ENCODE measurements at regions not wholly inside any gene's neighbourhood (a gene's known extent, or its start where the extent isn't known, plus 50 kb on each side); places are given as distances from the start of the nearest gene placed in this dataset.

- H3K79me2 ChIP-seq (ENCODE audit: insufficient read depth, low read length), result no peaks in the 10 kb centered on the region
- no peaks in the 10 kb centered on the region for H3K36me3 Mint-ChIP-seq (ENCODE audit: low read depth, unreplicated experiment)
- FAIRE-seq (no peak), DNase-seq (ENCODE audit: low read depth) (peak; percentile 25)
- H3K9me3 ChIP-seq (ENCODE audit: insufficient read depth, low read depth, low read length), result no peaks in the 10 kb centered on the region
- H4K20me1 ChIP-seq (ENCODE audit: insufficient read depth, low read length), result no peaks in the 10 kb centered on the region
- no peak overlapping the region for H3K27ac Mint-ChIP-seq (ENCODE audit: unreplicated experiment)
- H3K4me2 ChIP-seq (ENCODE audit: low read length), result no peak overlapping the region
- H3K27me3 ChIP-seq (ENCODE audit: insufficient read depth, low read length), result peaks cover 6% of the 10 kb centered on the region
- H2AFZ ChIP-seq (ENCODE audit: low read depth, low read length), result no peak overlapping the region
- TF ChIP-seq, protein P1, sequence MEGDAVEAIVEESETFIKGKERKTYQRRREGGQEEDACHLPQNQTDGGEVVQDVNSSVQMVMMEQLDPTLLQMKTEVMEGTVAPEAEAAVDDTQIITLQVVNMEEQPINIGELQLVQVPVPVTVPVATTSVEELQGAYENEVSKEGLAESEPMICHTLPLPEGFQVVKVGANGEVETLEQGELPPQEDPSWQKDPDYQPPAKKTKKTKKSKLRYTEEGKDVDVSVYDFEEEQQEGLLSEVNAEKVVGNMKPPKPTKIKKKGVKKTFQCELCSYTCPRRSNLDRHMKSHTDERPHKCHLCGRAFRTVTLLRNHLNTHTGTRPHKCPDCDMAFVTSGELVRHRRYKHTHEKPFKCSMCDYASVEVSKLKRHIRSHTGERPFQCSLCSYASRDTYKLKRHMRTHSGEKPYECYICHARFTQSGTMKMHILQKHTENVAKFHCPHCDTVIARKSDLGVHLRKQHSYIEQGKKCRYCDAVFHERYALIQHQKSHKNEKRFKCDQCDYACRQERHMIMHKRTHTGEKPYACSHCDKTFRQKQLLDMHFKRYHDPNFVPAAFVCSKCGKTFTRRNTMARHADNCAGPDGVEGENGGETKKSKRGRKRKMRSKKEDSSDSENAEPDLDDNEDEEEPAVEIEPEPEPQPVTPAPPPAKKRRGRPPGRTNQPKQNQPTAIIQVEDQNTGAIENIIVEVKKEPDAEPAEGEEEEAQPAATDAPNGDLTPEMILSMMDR (IDR thresholded peaks at IDR 0.05; ENCODE audit: insufficient read depth, low read depth, low read length), result peak; percentile 39
- no peak for TF ChIP-seq EZH2 (IDR thresholded peaks at IDR 0.05; ENCODE audit: insufficient read depth, low read length)
- H3K4me1 ChIP-seq (ENCODE audit: insufficient read depth, low read length), result peaks cover 3% of the 10 kb centered on the region
- H3K36me3 ChIP-seq (ENCODE audit: insufficient read depth, low read length), result no peaks in the 10 kb centered on the region
- no peak overlapping the region for H3K4me3 Mint-ChIP-seq (ENCODE audit: unreplicated experiment)
- H3K4me1 Mint-ChIP-seq (ENCODE audit: low read depth, unreplicated experiment), result no peaks in the 10 kb centered on the region
- H3K27ac ChIP-seq (ENCODE audit: low read depth, low read length), result no peak overlapping the region
- peaks cover 3% of the 10 kb centered on the region for H3K27me3 Mint-ChIP-seq (ENCODE audit: low read depth, unreplicated experiment)
- no peaks in the 10 kb centered on the region for H3K9me3 Mint-ChIP-seq (ENCODE audit: unreplicated experiment)
- H3K4me3 ChIP-seq (ENCODE audit: insufficient read depth, low read depth, low read length), result no peak overlapping the region
- H3K9ac ChIP-seq (ENCODE audit: low read length), result no peak overlapping the region
These were observed 278.4 kb upstream of the SPRED2 start for GRCh38 chr2:65710779-65711295.

DNA sequence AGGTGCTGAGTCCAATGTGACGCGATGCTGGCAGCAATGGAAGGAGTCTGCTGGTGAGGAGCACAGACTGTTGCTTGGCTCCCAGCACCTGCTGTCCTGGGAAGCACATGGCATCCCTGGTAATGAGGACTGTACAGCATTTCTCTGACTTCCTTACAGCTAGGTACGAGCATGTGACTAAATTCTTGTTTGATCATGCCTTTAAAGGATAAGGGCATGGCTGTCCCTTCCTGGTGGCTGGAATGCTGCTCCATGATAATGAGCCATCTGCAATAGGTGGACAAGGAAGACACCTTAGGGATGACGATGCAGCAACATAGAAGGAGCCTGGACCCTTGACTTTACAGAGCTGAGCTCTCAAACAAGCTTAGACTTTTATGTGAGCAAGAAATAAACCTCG, 278.0 kb upstream of the SPRED2 start:
- Mint-ChIP-seq H3K27me3 (ENCODE audit: low read depth, unreplicated experiment) (peaks cover 3% of the 10 kb centered on the region), H3K4me1 (ENCODE audit: low read depth, unreplicated experiment) (no peaks in the 10 kb centered on the region), H3K4me3 (ENCODE audit: unreplicated experiment) (no peak overlapping the region), H3K36me3 (ENCODE audit: low read depth, unreplicated experiment) (no peaks in the 10 kb centered on the region), H3K27ac (ENCODE audit: unreplicated experiment) (no peak overlapping the region), H3K9me3 (ENCODE audit: unreplicated experiment) (no peaks in the 10 kb centered on the region)
- H3K4me2 ChIP-seq (ENCODE audit: low read length), result no peak overlapping the region
- H3K4me1 ChIP-seq (ENCODE audit: insufficient read depth, low read length), result peaks cover 3% of the 10 kb centered on the region
- H3K36me3 ChIP-seq (ENCODE audit: insufficient read depth, low read length), result no peaks in the 10 kb centered on the region
- H3K9me3 ChIP-seq (ENCODE audit: insufficient read depth, low read depth, low read length), result no peaks in the 10 kb centered on the region
- H2AFZ ChIP-seq (ENCODE audit: low read depth, low read length), result no peak overlapping the region
- no peak overlapping the region for H3K4me3 ChIP-seq (ENCODE audit: insufficient read depth, low read depth, low read length)
- H3K79me2 ChIP-seq (ENCODE audit: insufficient read depth, low read length), result no peaks in the 10 kb centered on the region
- no peaks in the 10 kb centered on the region for H4K20me1 ChIP-seq (ENCODE audit: insufficient read depth, low read length)
- no peak overlapping the region for H3K27ac ChIP-seq (ENCODE audit: low read depth, low read length)
- peaks cover 6% of the 10 kb centered on the region for H3K27me3 ChIP-seq (ENCODE audit: insufficient read depth, low read length)
- DNase-seq (ENCODE audit: low read depth) (no peak), FAIRE-seq (no peak)
- H3K9ac ChIP-seq (ENCODE audit: low read length), result no peak overlapping the region
- no peak for TF ChIP-seq EZH2 (IDR thresholded peaks at IDR 0.05; ENCODE audit: insufficient read depth, low read length)
- TF ChIP-seq, protein P1 (IDR thresholded peaks at IDR 0.05; ENCODE audit: insufficient read depth, low read depth, low read length), result no peak

GRCh38 chr2:65708086-65708485, 275.7 kb upstream of the SPRED2 start:
- H3K36me3 Mint-ChIP-seq (ENCODE audit: low read depth, unreplicated experiment), result no peaks in the 10 kb centered on the region
- TF ChIP-seq EZH2 (IDR thresholded peaks at IDR 0.05; ENCODE audit: insufficient read depth, low read length), result no peak
- Histone ChIP-seq H3K9ac (ENCODE audit: low read length) (no peak overlapping the region), H3K4me2 (ENCODE audit: low read length) (peak overlapping the region; percentile 13), H3K4me1 (ENCODE audit: insufficient read depth, low read length) (peaks cover 3% of the 10 kb centered on the region), H3K9me3 (ENCODE audit: insufficient read depth, low read depth, low read length) (no peaks in the 10 kb centered on the region), H3K36me3 (ENCODE audit: insufficient read depth, low read length) (no peaks in the 10 kb centered on the region), H3K27me3 (ENCODE audit: insufficient read depth, low read length) (no peaks in the 10 kb centered on the region), H3K27ac (ENCODE audit: low read depth, low read length) (no peak overlapping the region), H4K20me1 (ENCODE audit: insufficient read depth, low read length) (no peaks in the 10 kb centered on the region), H3K79me2 (ENCODE audit: insufficient read depth, low read length) (no peaks in the 10 kb centered on the region), H2AFZ (ENCODE audit: low read depth, low read length) (no peak overlapping the region), H3K4me3 (ENCODE audit: insufficient read depth, low read depth, low read length) (no peak overlapping the region)
- H3K4me1 Mint-ChIP-seq (ENCODE audit: low read depth, unreplicated experiment), result no peaks in the 10 kb centered on the region
- peak overlapping the region; percentile 16 for H3K27ac Mint-ChIP-seq (ENCODE audit: unreplicated experiment)
- no peak overlapping the region for H3K4me3 Mint-ChIP-seq (ENCODE audit: unreplicated experiment)
- H3K9me3 Mint-ChIP-seq (ENCODE audit: unreplicated experiment), result no peaks in the 10 kb centered on the region
- DNase-seq (ENCODE audit: low read depth), result peak; percentile 79
- no peak for FAIRE-seq
- H3K27me3 Mint-ChIP-seq (ENCODE audit: low read depth, unreplicated experiment), result no peaks in the 10 kb centered on the region
